Body of pancreas (tissue), 4 donors: ENCODE measurements at regions not wholly inside any gene's neighbourhood (a gene's known extent, or its start where the extent isn't known, plus 50 kb on each side); places are given as distances from the start of the nearest gene placed in this dataset.

ENCODE experiments used
- CTCF ChIP-seq, 7 experiments: fragments of 450-650 bp in 4 of 7; fragments of 200-600 bp in 3 of 7; sonication (generic) in 3 of 7; IDR thresholded peaks; one replicate each; pipeline ENCODE4 v1.5.1; 2016 to 2019; ENCODE audit warnings: antibody characterized with exemption in 7 of 7
- POLR2A ChIP-seq, 3 donors: fragments of 450-650 bp; IDR thresholded peaks; one replicate each; pipeline ENCODE4 v1.6.1; 2016; ENCODE audit warnings: antibody characterized with exemption in 3 of 3, mild to moderate bottlenecking in 2 of 3

GRCh38 chr6:163739966-163740365 is 325.4 kb downstream of the QKI start:
- TF ChIP-seq CTCF (IDR thresholded peaks at IDR 0.05) (no peak), POLR2A (IDR thresholded peaks at IDR 0.05) (no peak)
